Suprapubic skin (tissue), 4 donors: ENCODE measurements at regions not wholly inside any gene's neighbourhood (a gene's known extent, or its start where the extent isn't known, plus 50 kb on each side); places are given as distances from the start of the nearest gene placed in this dataset.

Experiments used
- DNase-seq, 2 donors: peaks; one replicate each; pipeline ENCODE4 v3.0.0-alpha.2; 2019; ENCODE audit warnings: low spot score in 2 of 2
- H3K27ac ChIP-seq: fragments of 200-600 bp; sonication (generic); one replicate; pipeline ENCODE4 v1.5.1; 2019
- H3K27me3 ChIP-seq: fragments of 200-600 bp; sonication (generic); one replicate; pipeline ENCODE4 v1.5.1; 2019
- H3K36me3 ChIP-seq: fragments of 200-600 bp; sonication (generic); one replicate; pipeline ENCODE4 v1.5.1; 2019
- H3K4me1 ChIP-seq: fragments of 200-600 bp; sonication (generic); one replicate; pipeline ENCODE4 v1.5.1; 2019
- H3K4me3 ChIP-seq: fragments of 200-600 bp; sonication (generic); one replicate; pipeline ENCODE4 v1.5.1; 2019; ENCODE audit warnings: mild to moderate bottlenecking
- H3K9me3 ChIP-seq: fragments of 200-600 bp; sonication (generic); one replicate; pipeline ENCODE4 v1.5.1; 2019
- CTCF ChIP-seq, 2 donors: fragments of 200-600 bp in 1 of 2; fragments of 450-650 bp in 1 of 2; sonication (generic) in 1 of 2; IDR thresholded peaks; one replicate each; pipeline ENCODE4 v1.5.1; 2016 to 2019; ENCODE audit warnings: antibody characterized with exemption in 2 of 2, mild to moderate bottlenecking in 1 of 2, moderate library complexity in 1 of 2
- EP300 ChIP-seq: sonication (generic); formaldehyde crosslinking; IDR thresholded peaks from one replicate; pipeline ENCODE4 v1.6.1; 2017; ENCODE audit warnings: antibody characterized with exemption
- POLR2A ChIP-seq, 2 donors: fragments of 450-650 bp; IDR thresholded peaks; one replicate each; pipeline ENCODE4 v1.6.1; 2017; ENCODE audit warnings: antibody characterized with exemption in 2 of 2, mild to moderate bottlenecking in 2 of 2, moderate library complexity in 2 of 2
- POLR2AphosphoS5 ChIP-seq, 3 donors: sonication (generic); formaldehyde crosslinking; IDR thresholded peaks; one replicate each; pipeline ENCODE4 v1.6.1; 2017; ENCODE audit warnings: antibody characterized with exemption in 3 of 3
- WGBS: methylation state at CpG from one replicate; pipeline ENCODE4 v1.1.5; 2018; 5-methylcytosine and 5-hydroxymethylcytosine counted together

GRCh38 chr10:110355141-110355831 is 50.6 kb upstream of the SMNDC1 start:
- H3K36me3 ChIP-seq = no peaks in the 10 kb centered on the region
- H3K4me1 ChIP-seq = peaks cover 13% of the 10 kb centered on the region
- no peaks in the 10 kb centered on the region for H3K9me3 ChIP-seq
- TF ChIP-seq EP300 (no peak), CTCF (IDR thresholded peaks at IDR 0.05) (no peak), POLR2AphosphoS5 (IDR thresholded peaks at IDR 0.05) (no peak), POLR2A (IDR thresholded peaks at IDR 0.05) (no peak)
- 93% methylated on average over 10 of the region's 10 CpGs for WGBS
- H3K27me3 ChIP-seq = no peaks in the 10 kb centered on the region
- no peak overlapping the region for H3K4me3 ChIP-seq
- H3K27ac ChIP-seq = no peak overlapping the region
- peak in 1 of 2 donors; percentile 9 for DNase-seq

GRCh38 chr10:110355922-110356627 is 51.4 kb upstream of the SMNDC1 start:
- no peaks in the 10 kb centered on the region for H3K36me3 ChIP-seq
- H3K4me3 ChIP-seq = no peak overlapping the region
- no peaks in the 10 kb centered on the region for H3K9me3 ChIP-seq
- no peaks in the 10 kb centered on the region for H3K27me3 ChIP-seq
- WGBS = 83% methylated on average over 9 of the region's 9 CpGs
- TF ChIP-seq CTCF (IDR thresholded peaks at IDR 0.05) (no peak), POLR2AphosphoS5 (IDR thresholded peaks at IDR 0.05) (no peak), EP300 (no peak), POLR2A (IDR thresholded peaks at IDR 0.05) (no peak)
- H3K27ac ChIP-seq = no peak overlapping the region
- no peak for DNase-seq
- H3K4me1 ChIP-seq = peaks cover 13% of the 10 kb centered on the region

GRCh38 chr10:110356628-110357245 is 52.0 kb upstream of the SMNDC1 start:
- H3K4me3 ChIP-seq = no peak overlapping the region
- H3K4me1 ChIP-seq = peaks cover 13% of the 10 kb centered on the region
- H3K27ac ChIP-seq = no peak overlapping the region
- 71% methylated on average over 19 of the region's 19 CpGs for WGBS
- H3K27me3 ChIP-seq = no peaks in the 10 kb centered on the region
- DNase-seq = no peak
- no peaks in the 10 kb centered on the region for H3K36me3 ChIP-seq
- H3K9me3 ChIP-seq = no peaks in the 10 kb centered on the region
- TF ChIP-seq EP300 = no peak
- TF ChIP-seq POLR2A (IDR thresholded peaks at IDR 0.05) = no peak
- no peak for TF ChIP-seq CTCF (IDR thresholded peaks at IDR 0.05)
- no peak for TF ChIP-seq POLR2AphosphoS5 (IDR thresholded peaks at IDR 0.05)

GRCh38 chr10:110357252-110357780 is 52.6 kb upstream of the SMNDC1 start:
- Histone ChIP-seq H3K4me1 (peaks cover 13% of the 10 kb centered on the region), H3K27ac (no peak overlapping the region), H3K9me3 (no peaks in the 10 kb centered on the region), H3K27me3 (no peaks in the 10 kb centered on the region), H3K36me3 (no peaks in the 10 kb centered on the region), H3K4me3 (no peak overlapping the region)
- TF ChIP-seq EP300 (no peak), POLR2AphosphoS5 (IDR thresholded peaks at IDR 0.05) (no peak), CTCF (IDR thresholded peaks at IDR 0.05) (no peak), POLR2A (IDR thresholded peaks at IDR 0.05) (no peak)
- DNase-seq = no peak
- WGBS = 72% methylated on average over 17 of the region's 17 CpGs

GRCh38 chr10:110357871-110358270 is 53.2 kb upstream of the SMNDC1 start:
- DNase-seq = no peak
- 95% methylated on average over 9 of the region's 9 CpGs for WGBS
- Histone ChIP-seq H3K27ac (no peak overlapping the region), H3K36me3 (no peaks in the 10 kb centered on the region), H3K4me3 (no peak overlapping the region), H3K4me1 (peaks cover 13% of the 10 kb centered on the region), H3K9me3 (no peaks in the 10 kb centered on the region), H3K27me3 (no peaks in the 10 kb centered on the region)
- TF ChIP-seq CTCF (IDR thresholded peaks at IDR 0.05) = no peak
- no peak for TF ChIP-seq POLR2A (IDR thresholded peaks at IDR 0.05)
- TF ChIP-seq EP300 = no peak
- TF ChIP-seq POLR2AphosphoS5 (IDR thresholded peaks at IDR 0.05) = no peak
